Peyer's patch (tissue), 4 donors: ENCODE measurements at regions not wholly inside any gene's neighbourhood (a gene's known extent, or its start where the extent isn't known, plus 50 kb on each side); places are given as distances from the start of the nearest gene placed in this dataset.

Source experiments
- CTCF ChIP-seq, 6 experiments: fragments of 450-650 bp in 4 of 6; fragments of 200-600 bp in 2 of 6; sonication (generic) in 1 of 6; IDR thresholded peaks; one replicate each; pipeline ENCODE4 v1.5.1; 2017 to 2019; ENCODE audit warnings: antibody characterized with exemption in 6 of 6, mild to moderate bottlenecking in 3 of 6, moderate library complexity in 1 of 6
- POLR2A ChIP-seq, 2 donors: fragments of 450-650 bp; IDR thresholded peaks; one replicate each; pipeline ENCODE4 v1.5.1; 2017; ENCODE audit warnings: antibody characterized with exemption in 2 of 2, mild to moderate bottlenecking in 2 of 2, moderate library complexity in 2 of 2

GRCh38 chr2:75915851-75916634 lies 205.3 kb upstream of the GCFC2 start:
- TF ChIP-seq CTCF (IDR thresholded peaks at IDR 0.05): no peak
- TF ChIP-seq POLR2A (IDR thresholded peaks at IDR 0.05): no peak
